ENCODE measurements at regions not wholly inside any gene's neighbourhood (a gene's known extent, or its start where the extent isn't known, plus 50 kb on each side); places are given as distances from the start of the nearest gene placed in this dataset.

GRCh38 chr6:40896696-40897095, 142.3 kb downstream of the UNC5CL start:
- WGBS, 2 experiments (ENCODE audit: extremely low coverage in 1 of 2, insufficient coverage in 1 of 2, insufficient read length in 1 of 2, insufficient replicate concordance in 2 of 2, low coverage in 1 of 2, low lambda C conversion rate in 2 of 2, missing lambda C conversion rate in 1 of 2) = 83% methylated on average over 3 of the region's 3 CpGs; no CpG with 5 or more reads in 1 of the 2 experiments

More at GRCh38 chr6:40896696-40897095, 142.3 kb downstream of the UNC5CL start:
- H3K79me1 ChIP-seq (ENCODE audit: low read depth, low read length) = no peaks in the 10 kb centered on the region
- no peak overlapping the region for H2BK5ac ChIP-seq (ENCODE audit: low read depth, low read length)
- H3K18ac ChIP-seq (ENCODE audit: extremely low read depth, low read length) = no peak overlapping the region
- CTCF ChIA-PET (ENCODE audit: partially characterized antibody) = interaction anchor here (0.6 to 12.8 kb wide), 17 partner anchors 8 to 917 kb away, joined by 3 to 199 read pairs (median 6); partner anchors contain the start of gene UNC5CL
- H2BK12ac ChIP-seq (ENCODE audit: low read depth, low read length) = no peak overlapping the region
- peaks cover 0 to 10% (median 6%) of the 10 kb centered on the region in 4 experiments; a peak in 4 of 7 replicates for H3K27me3 ChIP-seq (replicated peaks in 1 of 4; ENCODE audit: control insufficient read depth in 3 of 4, extremely low read depth in 1 of 4, insufficient read depth in 3 of 4, low read length in 3 of 4)
- no peaks in the 10 kb centered on the region for H3K4me1 ChIP-seq (replicated peaks in 1 of 4; ENCODE audit: control insufficient read depth in 3 of 4, insufficient read depth in 4 of 4, low read length in 3 of 4)
- no peak overlapping the region for H2AK5ac ChIP-seq (ENCODE audit: low read depth, low read length)
- H3K23me2 ChIP-seq (ENCODE audit: low read depth, low read length) = no peaks in the 10 kb centered on the region
- H2BK120ac ChIP-seq (replicated peaks; ENCODE audit: low read depth, low read length) = no peak overlapping the region
- no peak overlapping the region for H4K8ac ChIP-seq (ENCODE audit: extremely low read depth, insufficient read depth, low read length)
- FAIRE-seq (no peak), DNase-seq (ENCODE audit: low read depth in 1 of 2, low spot score in 2 of 2) (no peak)
- no peaks in the 10 kb centered on the region for H3K79me2 ChIP-seq (ENCODE audit: control insufficient read depth in 1 of 2, insufficient read depth in 2 of 2, low read length in 2 of 2)
- no peak overlapping the region for H2AFZ ChIP-seq (ENCODE audit: low read length)
- H3K23ac ChIP-seq (ENCODE audit: insufficient read length) = no peak overlapping the region
- H4K5ac ChIP-seq (ENCODE audit: insufficient read length, low read depth, low read length) = no peak overlapping the region
- TF ChIP-seq BACH1 (IDR thresholded peaks at IDR 0.05; ENCODE audit: low read length) (no peak), SIN3A (conservative IDR thresholded peaks at IDR 0.05 in 1 of 2, IDR thresholded peaks at IDR 0.05 in 1 of 2; ENCODE audit: low read depth in 1 of 2, low read length in 2 of 2) (no peak), CTBP2 (IDR thresholded peaks at IDR 0.05; ENCODE audit: borderline replicate concordance, insufficient read depth, insufficient read length, low read length) (no peak), KDM4A (IDR thresholded peaks at IDR 0.05; ENCODE audit: low read depth, low read length, severe bottlenecking) (no peak), BCL11A (IDR thresholded peaks at IDR 0.05; ENCODE audit: low read depth in 2 of 2, low read length in 2 of 2) (no peak), RXRA (IDR thresholded peaks at IDR 0.05; ENCODE audit: insufficient read depth, low read depth, low read length) (no peak), TCF12 (IDR thresholded peaks at IDR 0.05; ENCODE audit: low read depth, low read length) (no peak), YY1 (IDR thresholded peaks at IDR 0.05; ENCODE audit: low read depth, low read length) (no peak), CEBPB (IDR thresholded peaks at IDR 0.05; ENCODE audit: low read depth, low read length) (no peak), NANOG (IDR thresholded peaks at IDR 0.05; ENCODE audit: insufficient read depth, low read depth, low read length, poor library complexity, severe bottlenecking) (no peak), RFX5 (IDR thresholded peaks at IDR 0.05; ENCODE audit: borderline replicate concordance, low read depth, low read length) (no peak), GABPA (IDR thresholded peaks at IDR 0.05; ENCODE audit: borderline replicate concordance, insufficient read depth, low read length) (no peak), CHD2 (IDR thresholded peaks at IDR 0.05; ENCODE audit: low read length) (no peak)
- H3K4me3 ChIP-seq (ENCODE audit: extremely low read depth in 1 of 4, insufficient read depth in 2 of 4, low read depth in 3 of 4, low read length in 4 of 4) = no peak overlapping the region
- H2BK15ac ChIP-seq (ENCODE audit: low read length) = no peak overlapping the region
- H3K9ac ChIP-seq (replicated peaks in 1 of 4; ENCODE audit: extremely low read depth in 1 of 4, low read depth in 3 of 4, low read length in 3 of 4) = no peak overlapping the region
- H4K20me1 ChIP-seq (replicated peaks in 1 of 2; ENCODE audit: control insufficient read depth in 1 of 2, insufficient read depth in 2 of 2, low read length in 2 of 2) = no peaks in the 10 kb centered on the region
- H3K14ac ChIP-seq (ENCODE audit: insufficient read length) = no peak overlapping the region
- H3K4ac ChIP-seq (replicated peaks; ENCODE audit: insufficient read length, low read depth, low read length) = no peak overlapping the region
- H3K4me2 ChIP-seq (ENCODE audit: insufficient read depth in 1 of 2, low read depth in 2 of 2, low read length in 2 of 2) = no peak overlapping the region
- POLR2A ChIA-PET (ENCODE audit: partially characterized antibody) = no interaction called here
- H3K27ac ChIP-seq (ENCODE audit: low read depth, low read length) = no peak overlapping the region
- H3K56ac ChIP-seq (replicated peaks; ENCODE audit: insufficient read length, low read depth, low read length) = no peak overlapping the region
- no peaks in the 10 kb centered on the region for H3K36me3 ChIP-seq (ENCODE audit: control insufficient read depth in 2 of 4, insufficient read depth in 4 of 4, low read length in 3 of 4)
- no peaks in the 10 kb centered on the region for H3K9me3 ChIP-seq (ENCODE audit: insufficient read depth in 2 of 2, low read depth in 1 of 2, low read length in 1 of 2)
- H4K91ac ChIP-seq (replicated peaks; ENCODE audit: insufficient read length, low read length) = no peak overlapping the region
- H2BK20ac ChIP-seq (ENCODE audit: low read length) = no peak overlapping the region
